K562 (cell line): ENCODE measurements at regions not wholly inside any gene's neighbourhood (a gene's known extent, or its start where the extent isn't known, plus 50 kb on each side); places are given as distances from the start of the nearest gene placed in this dataset.

ENCODE experiments used
- ATAC-seq: fragments of 200-7000 bp; cut with Tn5 transposase; 3 replicates; pipeline ENCODE4 v1.9.1; 2020; ENCODE audit warnings: moderate library complexity
- BruUV-seq: library from RNA; stranded (reverse); fragments of 400-500 nt; replicated peaks from 2 replicates; lab custom pipeline; 2021; lab: Mats Ljungman, UMichigan
- CTCF ChIA-PET: fragments of 300-600 bp; formaldehyde crosslinking; extraction: SDS; loops from one replicate; lab custom pipeline; 2021; ENCODE audit warnings: low intra/inter-chr PET ratio; lab: Yijun Ruan, JAX
- POLR2A ChIA-PET: fragments of 300-600, 350-650 bp; sonication (Branson Sonifier 250); formaldehyde crosslinking; extraction: SDS; loops from one replicate; lab custom pipeline; 2021; ENCODE audit warnings: antibody characterized with exemption, inconsistent platforms; lab: Yijun Ruan, JAX
- DNase-seq, 4 experiments: peaks; one replicate each; pipeline versions ENCODE4 v3.0.0 to v3.0.0-alpha.2; 2011 to 2018; ENCODE audit warnings: low spot score in 3 of 4, mixed read lengths in 3 of 4; ENCODE audit errors: extremely low read depth in 1 of 4
- FAIRE-seq: peaks from 2 replicates; lab custom pipeline; 2011; peaks lifted over from hg19 to GRCh38; lab: Jason Lieb, UNC
- H2AFZ ChIP-seq: 2 replicates; pipeline ENCODE4 v1.6.0; 2011; ENCODE audit warnings: low read depth, low read length, control low read depth, inconsistent platforms
- H3K27ac ChIP-seq: fragments of 200-600 bp; 3 replicates; pipeline ENCODE4 v1.8.0; 2011; ENCODE audit warnings: low read depth, mild to moderate bottlenecking, control low read depth, inconsistent platforms, low read length, moderate library complexity, mixed read lengths; ENCODE audit errors: extremely low read depth
- H3K27me3 ChIP-seq, 2 experiments: fragments of 300-600 bp in 1 of 2; 2 replicates in 1 of 2; 3 replicates in 1 of 2; pipeline versions ENCODE4 v1.6.0 to v1.8.0; 2011; ENCODE audit warnings: inconsistent platforms in 2 of 2, low read length in 2 of 2, mild to moderate bottlenecking in 1 of 2, mixed read lengths in 1 of 2, moderate library complexity in 1 of 2; ENCODE audit not compliant: control insufficient read depth in 2 of 2, insufficient read depth in 2 of 2
- H3K36me3 ChIP-seq: fragments of 300-600 bp; 3 replicates; pipeline ENCODE4 v1.8.0; 2011; ENCODE audit warnings: mild to moderate bottlenecking, low read length, inconsistent platforms; ENCODE audit not compliant: control insufficient read depth, insufficient read depth
- H3K4me1 ChIP-seq, 2 experiments: fragments of 200-600 bp in 1 of 2; replicated peaks in 1 of 2; 2 replicates in 1 of 2; 3 replicates in 1 of 2; pipeline versions ENCODE4 v1.5.1 to v1.8.0; 2011; ENCODE audit warnings: inconsistent platforms in 2 of 2, low read length in 2 of 2, mild to moderate bottlenecking in 1 of 2, mixed read lengths in 1 of 2, moderate library complexity in 1 of 2; ENCODE audit not compliant: control insufficient read depth in 2 of 2, insufficient read depth in 2 of 2
- H3K4me2 ChIP-seq: 2 replicates; pipeline ENCODE4 v1.6.1; 2011; ENCODE audit warnings: low read length, control low read depth, inconsistent platforms, mixed read lengths; ENCODE audit not compliant: insufficient read depth
- H3K4me3 ChIP-seq: fragments of 200-600 bp; sonication (generic), shearing (Covaris generic); 2 replicates; pipeline ENCODE4 v1.5.1; 2016; ENCODE audit warnings: control low read depth, inconsistent platforms
- H3K79me2 ChIP-seq: fragments of 200-600 bp; 3 replicates; pipeline ENCODE4 v1.8.0; 2011; ENCODE audit warnings: low read length, inconsistent platforms; ENCODE audit not compliant: control insufficient read depth, insufficient read depth
- H3K9ac ChIP-seq, 2 experiments: 2 replicates each; pipeline versions ENCODE4 v1.6.0 to v1.6.1; 2011; ENCODE audit warnings: low read depth in 2 of 2, low read length in 2 of 2, control low read depth in 1 of 2, inconsistent platforms in 1 of 2, mild to moderate bottlenecking in 1 of 2, mixed read lengths in 1 of 2; ENCODE audit not compliant: insufficient read depth in 1 of 2
- H3K9me1 ChIP-seq: one replicate; pipeline ENCODE4 v1.6.0; 2011; ENCODE audit warnings: inconsistent platforms, mild to moderate bottlenecking, low read length, moderate library complexity; ENCODE audit not compliant: control insufficient read depth, insufficient read depth
- H3K9me3 ChIP-seq: replicated peaks from 2 replicates; pipeline ENCODE4 v1.5.1; 2011; ENCODE audit warnings: low read depth, low read length, inconsistent platforms; ENCODE audit not compliant: control insufficient read depth, insufficient read depth
- H4K20me1 ChIP-seq: replicated peaks from 2 replicates; pipeline ENCODE4 v1.6.1; 2011; ENCODE audit warnings: low read length, inconsistent platforms, mixed read lengths; ENCODE audit not compliant: control insufficient read depth, insufficient read depth
- ETV5 ChIP-seq: sonication (generic); formaldehyde crosslinking; IDR thresholded peaks from 2 replicates; pipeline ENCODE4 v1.4.0; 2020; ENCODE audit warnings: low read depth, mild to moderate bottlenecking, missing genetic modification reagents
- IFI16 ChIP-seq: fragments of 250-450 bp; sonication (Bioruptor Pico); IDR thresholded peaks from 2 replicates; pipeline ENCODE4 v2.1.2; 2022; ENCODE audit warnings: mild to moderate bottlenecking, inconsistent platforms
- NFIC ChIP-seq: fragments of 450-650 bp; IDR thresholded peaks from 2 replicates; pipeline ENCODE4 v1.6.1; 2017; ENCODE audit warnings: mild to moderate bottlenecking, inconsistent platforms
- RBM34 ChIP-seq: fragments of 200-400 bp; formaldehyde crosslinking; IDR thresholded peaks from 2 replicates; pipeline ENCODE4 v1.6.1; 2018; ENCODE audit warnings: low read length, borderline replicate concordance; ENCODE audit not compliant: insufficient read depth
- STAG1 ChIP-seq: sonication (generic); formaldehyde crosslinking; IDR thresholded peaks from 2 replicates; pipeline ENCODE4 v1.5.0; 2020; ENCODE audit warnings: missing genetic modification reagents, borderline replicate concordance
- TOE1 ChIP-seq, 2 experiments: fragments of 450-650 bp in 1 of 2; sonication (generic) in 1 of 2; formaldehyde crosslinking in 1 of 2; IDR thresholded peaks; 2 replicates each; pipeline versions ENCODE4 v1.7.1 to v1.8.0; 2016 to 2022; ENCODE audit warnings: borderline replicate concordance in 2 of 2, mild to moderate bottlenecking in 2 of 2, antibody characterized with exemption in 1 of 2, inconsistent platforms in 1 of 2, low read depth in 1 of 2, missing genetic modification reagents in 1 of 2, moderate library complexity in 1 of 2
- ZFP30 ChIP-seq: fragments of 250-450 bp; sonication (Bioruptor Pico); IDR thresholded peaks from 2 replicates; pipeline ENCODE4 v1.8.0; 2022; ENCODE audit warnings: moderate library complexity, mild to moderate bottlenecking, inconsistent platforms, borderline replicate concordance
- ZKSCAN1 ChIP-seq: fragments of 150-350 bp; IDR thresholded peaks from 2 replicates; pipeline ENCODE4 v1.6.1; 2016; ENCODE audit warnings: low read depth, low read length
- ZNF717 ChIP-seq: fragments of 250-450 bp; sonication (Bioruptor Pico); IDR thresholded peaks from 2 replicates; pipeline ENCODE4 v1.5.0; 2021
- ZNF75A ChIP-seq: fragments of 450-650 bp; formaldehyde crosslinking; IDR thresholded peaks from 2 replicates; pipeline ENCODE4 v1.4.0; 2020; ENCODE audit warnings: mild to moderate bottlenecking
- WGBS: fragments of 100-300 bp; shearing (Covaris generic); methylation state at CpG from one replicate; pipeline ENCODE4 v1.1.6; 2016; ENCODE audit warnings: low coverage, mixed read lengths; ENCODE audit not compliant: insufficient coverage; ENCODE audit errors: missing lambda C conversion rate; 5-methylcytosine and 5-hydroxymethylcytosine counted together
- in situ Hi-C: fragments of 300-500 bp; cut with MboI; formaldehyde crosslinking; loops from 4 replicates; pipeline ENCODE4 v1.15.0; 2018; ENCODE audit warnings: inconsistent platforms, mixed read lengths
- intact Hi-C: fragments of 100-400 bp; cut with micrococcal nuclease; formaldehyde crosslinking; loops from 2 replicates; pipeline ENCODE4 v1.14.2; 2022
- TF ChIP-seq, protein P1 (sequence below): fragments of 250-450 bp; sonication (Bioruptor Pico); IDR thresholded peaks from 2 replicates; pipeline ENCODE4 v1.9.0; 2021; ENCODE audit warnings: mild to moderate bottlenecking

DNA sequence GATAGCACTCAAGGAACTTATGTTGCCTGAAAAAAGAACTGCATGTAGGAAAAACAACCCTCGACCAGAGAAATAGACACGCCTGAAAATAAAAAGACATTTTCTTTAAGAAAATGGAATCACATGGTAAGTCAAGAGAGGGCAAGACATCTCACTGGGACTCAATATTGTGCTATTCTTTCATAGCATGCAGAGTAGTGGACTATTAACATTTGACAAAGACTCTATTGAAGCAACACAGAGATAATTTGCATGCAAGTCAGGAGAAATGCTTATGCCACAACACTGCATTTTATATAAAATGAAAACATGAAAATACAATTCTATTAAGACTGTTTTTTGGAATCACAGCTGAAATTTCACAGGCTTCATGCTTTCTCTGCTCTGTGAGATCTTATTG, 77.9 kb upstream of the RHOBTB1 start:
- 5% methylated on average over 2 of the region's 2 CpGs for whole genome bisulfite sequencing
- TF ChIP-seq ZFP30 (CRISPR knock-in tag) (no peak), IFI16 (CRISPR knock-in tag) (no peak), RBM34 (no peak), STAG1 (CRISPR knock-in tag) (no peak), ZNF75A (CRISPR knock-in tag) (no peak), TOE1 (IDR thresholded peaks at IDR 0.05; ENCODE audit: borderline replicate concordance) (no peak), TOE1 (CRISPR knock-in tag; IDR thresholded peaks at IDR 0.05; ENCODE audit: borderline replicate concordance, low read depth) (no peak), ZNF717 (CRISPR knock-in tag) (no peak), NFIC (no peak), ZKSCAN1 (no peak), ETV5 (CRISPR knock-in tag) (no peak)
- TF ChIP-seq, protein P1, sequence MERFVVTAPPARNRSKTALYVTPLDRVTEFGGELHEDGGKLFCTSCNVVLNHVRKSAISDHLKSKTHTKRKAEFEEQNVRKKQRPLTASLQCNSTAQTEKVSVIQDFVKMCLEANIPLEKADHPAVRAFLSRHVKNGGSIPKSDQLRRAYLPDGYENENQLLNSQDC = no peak

More for the DNA sequence above, 77.9 kb upstream of the RHOBTB1 start:
- no peaks in the 10 kb centered on the region for H3K4me1 ChIP-seq
- H3K9me1 ChIP-seq = no peaks in the 10 kb centered on the region
- H4K20me1 ChIP-seq = no peaks in the 10 kb centered on the region
- ATAC-seq = no peak
- intact Hi-C loops (no loop called here), in situ Hi-C loops (no loop called here)
- H2AFZ ChIP-seq = no peak overlapping the region
- no peaks in the 10 kb centered on the region for H3K36me3 ChIP-seq
- no peak for DNase-seq
- ChIA-PET POLR2A (interaction anchor here (1.0 kb wide), 1 partner anchor 20 kb away, joined by 3 read pairs; no protein-coding TSS in a partner anchor), CTCF (no interaction called here)
- H3K9me3 ChIP-seq = no peaks in the 10 kb centered on the region
- no peak overlapping the region for H3K27ac ChIP-seq
- no TSS peak for BruUV-seq
- H3K4me2 ChIP-seq = no peak overlapping the region
- no peak for FAIRE-seq
- H3K9ac ChIP-seq = no peak overlapping the region
- H3K79me2 ChIP-seq = no peaks in the 10 kb centered on the region
- H3K4me3 ChIP-seq = no peak overlapping the region
- no peaks in the 10 kb centered on the region; a peak in 1 of 5 replicates for H3K27me3 ChIP-seq
